ENCODE measurements at regions not wholly inside any gene's neighbourhood (a gene's known extent, or its start where the extent isn't known, plus 50 kb on each side); places are given as distances from the start of the nearest gene placed in this dataset.

GRCh38 chr7:54847921-54848320 is 88.9 kb upstream of the SEC61G start:
- Histone ChIP-seq H2BK15ac (ENCODE audit: low read depth, low read length) (no peak overlapping the region), H3K9me3 (ENCODE audit: control insufficient read depth, insufficient read depth, low read length) (no peaks in the 10 kb centered on the region), H2AK5ac (ENCODE audit: low read depth, low read length) (no peak overlapping the region), H3K9me1 (ENCODE audit: insufficient read depth, low read length) (no peaks in the 10 kb centered on the region), H2AK9ac (replicated peaks; ENCODE audit: low read depth, low read length, poor library complexity) (no peak overlapping the region), H4K5ac (ENCODE audit: low read depth, low read length) (no peak overlapping the region), H2BK120ac (ENCODE audit: low read depth, low read length) (no peak overlapping the region), H3K27me3 (ENCODE audit: control insufficient read depth, insufficient read depth, low read length) (no peaks in the 10 kb centered on the region), H3K36me3 (ENCODE audit: control insufficient read depth, insufficient read depth, low read length) (no peaks in the 10 kb centered on the region), H3K4me2 (ENCODE audit: low read depth, low read length) (no peak overlapping the region), H3K23ac (ENCODE audit: low read depth, low read length) (no peak overlapping the region), H2AFZ (replicated peaks; ENCODE audit: low read length, poor library complexity) (no peak overlapping the region), H3K14ac (replicated peaks; ENCODE audit: low read depth, low read length) (no peak overlapping the region), H4K8ac (ENCODE audit: low read depth in 2 of 2, low read length in 2 of 2) (no peak overlapping the region), H3K4me3 (ENCODE audit: insufficient read depth, low read depth, low read length) (no peak overlapping the region), H2BK5ac (ENCODE audit: low read depth, low read length, poor library complexity, severe bottlenecking) (no peak overlapping the region), H2BK20ac (ENCODE audit: low read depth, low read length) (no peak overlapping the region), H3K4ac (ENCODE audit: low read depth, low read length) (no peak overlapping the region), H3K4me1 (ENCODE audit: control insufficient read depth, insufficient read depth, low read length) (no peaks in the 10 kb centered on the region), H3K56ac (ENCODE audit: extremely low read depth, insufficient read depth, low read length) (no peak overlapping the region), H4K20me1 (ENCODE audit: insufficient read depth, low read length) (no peaks in the 10 kb centered on the region), H3K9ac (ENCODE audit: low read depth, low read length) (no peak overlapping the region), H3K79me1 (ENCODE audit: low read depth in 1 of 2, low read length in 2 of 2) (0 out of 4 replicates have a peak, but pooled peaks cover 0 to 3% of the 10 kb centered on the region in 2 experiments), H3K18ac (ENCODE audit: low read depth, low read length) (no peak overlapping the region), H3K27ac (ENCODE audit: insufficient read depth, low read length) (no peak overlapping the region), H4K91ac (ENCODE audit: insufficient read depth, low read depth, low read length) (no peak overlapping the region)
- TF ChIP-seq ELK1 (IDR thresholded peaks at IDR 0.05; ENCODE audit: borderline replicate concordance, low read depth, low read length) (no peak), CEBPB (IDR thresholded peaks at IDR 0.05; ENCODE audit: low read depth, low read length) (peak; percentile 38; the same call in 1 of the 2 replicates)
- ChIA-PET CTCF (interaction anchor here (0.6 kb wide), 1 partner anchor 318 kb away, joined by 4 read pairs; no protein-coding TSS in a partner anchor), POLR2A (ENCODE audit: unreplicated experiment) (no interaction called here)
- intact Hi-C loops (cut with micrococcal nuclease), result no loop called here
- in situ Hi-C loops (cut with MboI; ENCODE audit: low sequenced_read_pairs), result no loop called here
- DNase-seq, result no peak
- dilution Hi-C loops (cut with HindIII; ENCODE audit: low sequenced_read_pairs, unreplicated experiment), result no loop called here
- no peak for ATAC-seq (ENCODE audit: low read depth)
- no CpG with 5 or more reads among the region's 1 CpG for WGBS, 2 experiments (ENCODE audit: extremely low coverage in 2 of 2, insufficient read length in 1 of 2)
- no TSS peak for BruUV-seq (replicated peaks)

Measured in IMR-90 (cell line).